Stimulated activated CD8-positive, alpha-beta memory T cell treated with anti-CD3 and anti-CD28 coated beads, Interleukin-4, amount 100 ng/mL, for 48 hours (primary cell): ENCODE measurements at regions not wholly inside any gene's neighbourhood (a gene's known extent, or its start where the extent isn't known, plus 50 kb on each side); places are given as distances from the start of the nearest gene placed in this dataset.

Source experiments
- DNase-seq: peaks from one replicate; pipeline ENCODE4 v3.0.0-alpha.2; 2020

- no peak for DNase-seq
Measured at GRCh38 chr13:73222627-73223305, 164.0 kb downstream of the KLF5 start.

GRCh38 chr13:73220966-73221720 lies 162.3 kb downstream of the KLF5 start:
- DNase-seq = no peak

GRCh38 chr13:73218181-73218580 lies 159.4 kb downstream of the KLF5 start:
- DNase-seq = no peak

GRCh38 chr13:73216381-73216831 lies 157.6 kb downstream of the KLF5 start:
- no peak for DNase-seq

GRCh38 chr13:73215823-73216222 lies 157.0 kb downstream of the KLF5 start:
- no peak for DNase-seq

- DNase-seq = no peak
Measured at GRCh38 chr13:73212482-73212881, 153.7 kb downstream of the KLF5 start.

GRCh38 chr13:73210218-73210883 lies 151.5 kb downstream of the KLF5 start:
- no peak for DNase-seq

GRCh38 chr13:73204952-73205351 lies 146.1 kb downstream of the KLF5 start:
- no peak for DNase-seq

GRCh38 chr13:73201626-73202025 lies 142.8 kb downstream of the KLF5 start:
- DNase-seq = no peak

- no peak for DNase-seq
Measured at GRCh38 chr13:73198991-73199411, 140.2 kb downstream of the KLF5 start.

- DNase-seq = no peak
Measured at GRCh38 chr13:73195091-73195490, 136.3 kb downstream of the KLF5 start.

GRCh38 chr13:73194310-73194709 lies 135.5 kb downstream of the KLF5 start:
- no peak for DNase-seq

GRCh38 chr13:73193554-73193953 lies 134.7 kb downstream of the KLF5 start:
- no peak for DNase-seq

GRCh38 chr13:73190477-73190876 lies 131.7 kb downstream of the KLF5 start:
- DNase-seq = no peak

- DNase-seq = no peak
Measured at GRCh38 chr13:73189776-73190175, 131.0 kb downstream of the KLF5 start.

GRCh38 chr13:73189362-73189761 lies 130.6 kb downstream of the KLF5 start:
- no peak for DNase-seq

- DNase-seq = no peak
Measured at GRCh38 chr13:73187106-73187505, 128.3 kb downstream of the KLF5 start.

GRCh38 chr13:73179650-73180274 lies 121.0 kb downstream of the KLF5 start:
- no peak for DNase-seq

- no peak for DNase-seq
Measured at GRCh38 chr13:73177916-73178565, 119.2 kb downstream of the KLF5 start.

- DNase-seq = no peak
Measured at GRCh38 chr13:73177017-73177416, 118.2 kb downstream of the KLF5 start.

GRCh38 chr13:73174521-73175010 lies 115.8 kb downstream of the KLF5 start:
- no peak for DNase-seq

- DNase-seq = no peak
Measured at GRCh38 chr13:73173279-73173811, 114.5 kb downstream of the KLF5 start.
